GM12878 (cell line): ENCODE measurements at regions not wholly inside any gene's neighbourhood (a gene's known extent, or its start where the extent isn't known, plus 50 kb on each side); places are given as distances from the start of the nearest gene placed in this dataset.

ENCODE experiments used
- ATAC-seq: fragments of 200-7000 bp; cut with Tn5 transposase; 3 replicates; pipeline ENCODE4 v1.9.1; 2020; ENCODE audit warnings: mild to moderate bottlenecking, moderate library complexity
- BruUV-seq: library from RNA; stranded (reverse); fragments of 400-500 nt; replicated peaks from 2 replicates; lab custom pipeline; 2021; lab: Mats Ljungman, UMichigan
- CTCF ChIA-PET: fragments of 300-600 bp; sonication (Branson Sonifier 250); formaldehyde crosslinking; extraction: SDS; loops from one replicate; lab custom pipeline; 2021; ENCODE audit warnings: inconsistent platforms; lab: Yijun Ruan, JAX
- POLR2A ChIA-PET: fragments of 350-600 bp; formaldehyde crosslinking; extraction: SDS; loops from one replicate; lab custom pipeline; 2021; ENCODE audit warnings: inconsistent platforms; lab: Charles Lee
- RAD21 ChIA-PET: fragments of 300-600 bp; sonication (Branson Sonifier 250); formaldehyde crosslinking; loops from one replicate; lab custom pipeline; 2023; ENCODE audit warnings: antibody characterized with exemption; ENCODE audit not compliant: unreplicated experiment; lab: Charles Lee
- SMC1A ChIA-PET: fragments of 300-600 bp; sonication (Branson Sonifier 250); formaldehyde crosslinking; loops from one replicate; lab custom pipeline; 2023; ENCODE audit not compliant: unreplicated experiment, uncharacterized antibody; lab: Charles Lee
- DNase-seq: peaks from one replicate; pipeline ENCODE4 v3.0.0-alpha.2; 2011; ENCODE audit warnings: low read depth, low spot score
- FAIRE-seq: peaks from 3 replicates; lab custom pipeline; 2011; peaks lifted over from hg19 to GRCh38; lab: Jason Lieb, UNC
- H2AFZ ChIP-seq: 2 replicates; pipeline ENCODE4 v1.6.0; 2011; ENCODE audit warnings: low read depth, low read length, control low read depth; ENCODE audit not compliant: control insufficient read depth
- H3K27ac ChIP-seq: 2 replicates; pipeline ENCODE4 v1.5.1; 2011; ENCODE audit warnings: control low read depth; ENCODE audit not compliant: control insufficient read depth, insufficient read depth
- H3K27me3 ChIP-seq, 2 experiments: replicated peaks in 1 of 2; 2 replicates each; pipeline versions ENCODE4 v1.6.0 to v1.6.1; 2011; ENCODE audit warnings: low read length in 1 of 2; ENCODE audit not compliant: control insufficient read depth in 2 of 2, insufficient read depth in 2 of 2
- H3K36me3 ChIP-seq, 2 experiments: 2 replicates each; pipeline ENCODE4 v1.5.1; 2011; ENCODE audit warnings: low read length in 1 of 2; ENCODE audit not compliant: control insufficient read depth in 2 of 2, insufficient read depth in 2 of 2
- H3K4me1 ChIP-seq: 2 replicates; pipeline ENCODE4 v1.6.1; 2011; ENCODE audit warnings: mild to moderate bottlenecking, low read length, moderate library complexity, mixed read lengths; ENCODE audit not compliant: control insufficient read depth, insufficient read depth
- H3K4me2 ChIP-seq: 2 replicates; pipeline ENCODE4 v1.6.0; 2011; ENCODE audit warnings: control low read depth; ENCODE audit not compliant: control insufficient read depth, insufficient read depth
- H3K4me3 ChIP-seq: fragments of 200-600 bp; sonication (generic); 2 replicates; pipeline ENCODE4 v1.5.1; 2016
- H3K79me2 ChIP-seq: 2 replicates; pipeline ENCODE4 v1.6.0; 2011; ENCODE audit warnings: low read length; ENCODE audit not compliant: control insufficient read depth, insufficient read depth
- H3K9ac ChIP-seq: 2 replicates; pipeline ENCODE4 v1.8.0; 2011; ENCODE audit warnings: low read length, control low read depth, mixed read lengths; ENCODE audit not compliant: control insufficient read depth, insufficient read depth
- H3K9me3 ChIP-seq: replicated peaks from 3 replicates; pipeline ENCODE4 v1.5.1; 2011; ENCODE audit warnings: mild to moderate bottlenecking, low read length; ENCODE audit not compliant: control insufficient read depth, insufficient read depth
- H4K20me1 ChIP-seq: 2 replicates; pipeline ENCODE4 v1.6.0; 2011; ENCODE audit not compliant: control insufficient read depth, insufficient read depth
- BCL11A ChIP-seq: IDR thresholded peaks from 2 replicates; pipeline ENCODE4 v1.6.1; 2011; ENCODE audit warnings: low read depth, low read length
- CHD2 ChIP-seq: IDR thresholded peaks from 2 replicates; pipeline ENCODE4 v1.6.1; 2011; ENCODE audit warnings: low read depth, low read length, improper control_type of control experiment, borderline replicate concordance
- DPF2 ChIP-seq: fragments of 450-650 bp; IDR thresholded peaks from 2 replicates; pipeline ENCODE4 v1.6.1; 2017; ENCODE audit warnings: mild to moderate bottlenecking
- EP300 ChIP-seq, 2 experiments: fragments of 150-350 bp in 1 of 2; IDR thresholded peaks; 2 replicates each; pipeline ENCODE4 v1.6.1; 2011 to 2012; ENCODE audit warnings: low read depth in 2 of 2, low read length in 2 of 2, borderline replicate concordance in 1 of 2, improper control_type of control experiment in 1 of 2, inconsistent platforms in 1 of 2; ENCODE audit not compliant: control insufficient read depth in 1 of 2
- HCFC1 ChIP-seq: fragments of 150-350 bp; IDR thresholded peaks from 2 replicates; pipeline ENCODE4 v1.6.1; 2014; ENCODE audit warnings: low read length
- IKZF1 ChIP-seq: fragments of 450-650 bp; conservative IDR thresholded peaks from 2 replicates; pipeline ENCODE4 v1.6.1; 2017; ENCODE audit warnings: antibody characterized with exemption, mild to moderate bottlenecking
- NFYB ChIP-seq: IDR thresholded peaks from 2 replicates; pipeline ENCODE4 v1.6.1; 2011; ENCODE audit warnings: low read depth, mild to moderate bottlenecking, low read length, improper control_type of control experiment, moderate library complexity; ENCODE audit not compliant: insufficient read depth
- SIN3A ChIP-seq: IDR thresholded peaks from 2 replicates; pipeline ENCODE4 v1.6.1; 2012; ENCODE audit warnings: low read depth, low read length, improper control_type of control experiment
- SREBF1 ChIP-seq: IDR thresholded peaks from 2 replicates; pipeline ENCODE4 v1.6.1; 2012; ENCODE audit warnings: mild to moderate bottlenecking, low read length
- TBL1XR1 ChIP-seq: IDR thresholded peaks from 2 replicates; pipeline ENCODE4 v1.6.1; 2012; ENCODE audit warnings: low read depth, low read length, improper control_type of control experiment
- WRNIP1 ChIP-seq: IDR thresholded peaks from 2 replicates; pipeline ENCODE4 v1.6.1; 2011; ENCODE audit warnings: low read depth, low read length, improper control_type of control experiment, borderline replicate concordance
- YY1 ChIP-seq: IDR thresholded peaks from 2 replicates; pipeline ENCODE4 v1.6.1; 2011; ENCODE audit warnings: low read depth, mild to moderate bottlenecking, low read length
- ZNF24 ChIP-seq: fragments of 450-650 bp; IDR thresholded peaks from 2 replicates; pipeline ENCODE4 v1.6.1; 2017; ENCODE audit warnings: antibody characterized with exemption, mild to moderate bottlenecking
- ZNF384 ChIP-seq: IDR thresholded peaks from 2 replicates; pipeline ENCODE4 v1.6.1; 2012; ENCODE audit warnings: low read depth, mild to moderate bottlenecking, low read length, improper control_type of control experiment, borderline replicate concordance
- ZSCAN29 ChIP-seq: fragments of 450-650 bp; IDR thresholded peaks from 2 replicates; pipeline ENCODE4 v1.6.1; 2017; ENCODE audit warnings: mild to moderate bottlenecking, moderate library complexity
- WGBS: methylation state at CpG from one replicate; pipeline ENCODE4 v1.1.6; 2016; ENCODE audit warnings: low lambda C conversion rate; ENCODE audit not compliant: insufficient replicate concordance, insufficient coverage; ENCODE audit errors: missing lambda C conversion rate; 5-methylcytosine and 5-hydroxymethylcytosine counted together
- in situ Hi-C: fragments of 300-500 bp; cut with MboI; formaldehyde crosslinking; loops from 9 replicates; pipeline ENCODE4 v1.14.3; 2018; ENCODE audit warnings: mixed read lengths
- intact Hi-C: fragments of 100-400 bp; cut with micrococcal nuclease; formaldehyde crosslinking; loops from one replicate; pipeline ENCODE4 v1.14.2; 2022; ENCODE audit not compliant: unreplicated experiment
- TF ChIP-seq, protein P1 (sequence below): fragments of 450-650 bp; IDR thresholded peaks from 2 replicates; pipeline ENCODE4 v1.6.1; 2017; ENCODE audit warnings: mild to moderate bottlenecking, low read depth, inconsistent platforms; ENCODE audit not compliant: poor library complexity, severe bottlenecking
- TF ChIP-seq, protein P2 (sequence below): fragments of 450-650 bp; IDR thresholded peaks from 2 replicates; pipeline ENCODE4 v1.6.1; 2018; ENCODE audit warnings: mild to moderate bottlenecking, low read depth, moderate library complexity; ENCODE audit not compliant: partially characterized antibody
- TF ChIP-seq, protein P3 (sequence below), 3 experiments: IDR thresholded peaks in 2 of 3; conservative IDR thresholded peaks in 1 of 3; 2 replicates each; pipeline ENCODE4 v1.5.1; 2011; ENCODE audit warnings: low read depth in 3 of 3, low read length in 3 of 3, mild to moderate bottlenecking in 3 of 3, control low read depth in 2 of 3, moderate library complexity in 2 of 3, inconsistent platforms in 1 of 3, mixed read lengths in 1 of 3; ENCODE audit not compliant: control insufficient read depth in 2 of 3, insufficient read depth in 1 of 3; ENCODE audit errors: extremely low read depth in 1 of 3

DNA sequence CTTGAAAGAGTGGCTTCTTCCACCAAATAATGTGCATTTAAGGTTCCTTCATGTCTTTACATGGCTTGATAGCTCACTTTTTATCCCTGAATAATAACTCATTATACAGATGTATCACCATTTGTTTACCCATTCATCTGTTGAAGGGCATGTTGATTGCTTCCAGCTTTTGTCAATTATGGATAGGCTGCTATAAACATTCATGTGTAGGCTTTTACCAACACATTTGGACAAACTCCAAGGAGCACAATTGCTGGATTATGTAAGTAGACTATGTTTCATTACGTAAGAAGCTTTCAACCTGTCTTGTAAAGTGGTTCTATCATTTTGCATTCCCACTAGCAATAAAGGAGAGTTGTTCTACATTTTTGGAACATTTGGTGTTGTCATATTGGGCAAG is 2637.0 kb downstream of the PCDH7 start (continued):
- TF ChIP-seq, protein P1, sequence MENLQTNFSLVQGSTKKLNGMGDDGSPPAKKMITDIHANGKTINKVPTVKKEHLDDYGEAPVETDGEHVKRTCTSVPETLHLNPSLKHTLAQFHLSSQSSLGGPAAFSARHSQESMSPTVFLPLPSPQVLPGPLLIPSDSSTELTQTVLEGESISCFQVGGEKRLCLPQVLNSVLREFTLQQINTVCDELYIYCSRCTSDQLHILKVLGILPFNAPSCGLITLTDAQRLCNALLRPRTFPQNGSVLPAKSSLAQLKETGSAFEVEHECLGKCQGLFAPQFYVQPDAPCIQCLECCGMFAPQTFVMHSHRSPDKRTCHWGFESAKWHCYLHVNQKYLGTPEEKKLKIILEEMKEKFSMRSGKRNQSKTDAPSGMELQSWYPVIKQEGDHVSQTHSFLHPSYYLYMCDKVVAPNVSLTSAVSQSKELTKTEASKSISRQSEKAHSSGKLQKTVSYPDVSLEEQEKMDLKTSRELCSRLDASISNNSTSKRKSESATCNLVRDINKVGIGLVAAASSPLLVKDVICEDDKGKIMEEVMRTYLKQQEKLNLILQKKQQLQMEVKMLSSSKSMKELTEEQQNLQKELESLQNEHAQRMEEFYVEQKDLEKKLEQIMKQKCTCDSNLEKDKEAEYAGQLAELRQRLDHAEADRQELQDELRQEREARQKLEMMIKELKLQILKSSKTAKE = no peak

DNA sequence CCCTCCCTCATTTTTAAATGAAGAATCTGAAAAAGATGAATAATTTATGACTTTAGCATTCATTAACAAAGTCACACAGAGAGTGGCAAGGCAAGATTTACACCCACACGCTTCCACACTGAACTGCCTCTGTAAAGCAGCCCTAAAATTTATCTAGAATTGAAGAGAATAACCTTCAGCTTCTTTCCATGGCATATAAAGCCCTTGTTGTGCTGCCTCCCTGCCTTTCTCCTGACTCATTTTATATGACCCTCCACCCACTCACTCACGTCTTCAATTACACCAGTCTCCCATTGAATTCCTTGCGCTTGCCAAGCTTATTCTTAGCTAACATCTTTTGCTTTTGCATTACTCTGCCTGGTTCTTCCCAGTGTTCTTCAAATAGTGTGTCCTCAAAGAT is 2649.3 kb downstream of the PCDH7 start:
- Histone ChIP-seq H3K36me3 (no peaks in the 10 kb centered on the region), H3K9ac (no peak overlapping the region), H3K79me2 (no peaks in the 10 kb centered on the region), H3K27ac (no peak overlapping the region), H3K4me3 (no peak overlapping the region), H4K20me1 (no peaks in the 10 kb centered on the region), H3K27me3 (no peaks in the 10 kb centered on the region), H3K4me1 (no peaks in the 10 kb centered on the region), H3K9me3 (no peaks in the 10 kb centered on the region), H2AFZ (no peak overlapping the region), H3K4me2 (no peak overlapping the region)
- POLR2A ChIA-PET = no interaction called here
- intact Hi-C loops = no loop called here
- WGBS = 23% methylated on average over 3 of the region's 3 CpGs
- TF ChIP-seq BCL11A (no peak), EP300 (IDR thresholded peaks at IDR 0.05; ENCODE audit: borderline replicate concordance in 1 of 2, control insufficient read depth in 1 of 2, low read depth in 2 of 2, low read length in 2 of 2) (no peak), HCFC1 (no peak), SIN3A (no peak), ZNF24 (no peak), DPF2 (no peak), IKZF1 (no peak), CHD2 (no peak), YY1 (no peak), WRNIP1 (no peak), ZNF384 (no peak), NFYB (no peak), ZSCAN29 (no peak), TBL1XR1 (no peak), SREBF1 (no peak)
- TF ChIP-seq, protein P2, sequence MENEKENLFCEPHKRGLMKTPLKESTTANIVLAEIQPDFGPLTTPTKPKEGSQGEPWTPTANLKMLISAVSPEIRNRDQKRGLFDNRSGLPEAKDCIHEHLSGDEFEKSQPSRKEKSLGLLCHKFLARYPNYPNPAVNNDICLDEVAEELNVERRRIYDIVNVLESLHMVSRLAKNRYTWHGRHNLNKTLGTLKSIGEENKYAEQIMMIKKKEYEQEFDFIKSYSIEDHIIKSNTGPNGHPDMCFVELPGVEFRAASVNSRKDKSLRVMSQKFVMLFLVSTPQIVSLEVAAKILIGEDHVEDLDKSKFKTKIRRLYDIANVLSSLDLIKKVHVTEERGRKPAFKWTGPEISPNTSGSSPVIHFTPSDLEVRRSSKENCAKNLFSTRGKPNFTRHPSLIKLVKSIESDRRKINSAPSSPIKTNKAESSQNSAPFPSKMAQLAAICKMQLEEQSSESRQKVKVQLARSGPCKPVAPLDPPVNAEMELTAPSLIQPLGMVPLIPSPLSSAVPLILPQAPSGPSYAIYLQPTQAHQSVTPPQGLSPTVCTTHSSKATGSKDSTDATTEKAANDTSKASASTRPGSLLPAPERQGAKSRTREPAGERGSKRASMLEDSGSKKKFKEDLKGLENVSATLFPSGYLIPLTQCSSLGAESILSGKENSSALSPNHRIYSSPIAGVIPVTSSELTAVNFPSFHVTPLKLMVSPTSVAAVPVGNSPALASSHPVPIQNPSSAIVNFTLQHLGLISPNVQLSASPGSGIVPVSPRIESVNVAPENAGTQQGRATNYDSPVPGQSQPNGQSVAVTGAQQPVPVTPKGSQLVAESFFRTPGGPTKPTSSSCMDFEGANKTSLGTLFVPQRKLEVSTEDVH = no peak
- TF ChIP-seq, protein P3, sequence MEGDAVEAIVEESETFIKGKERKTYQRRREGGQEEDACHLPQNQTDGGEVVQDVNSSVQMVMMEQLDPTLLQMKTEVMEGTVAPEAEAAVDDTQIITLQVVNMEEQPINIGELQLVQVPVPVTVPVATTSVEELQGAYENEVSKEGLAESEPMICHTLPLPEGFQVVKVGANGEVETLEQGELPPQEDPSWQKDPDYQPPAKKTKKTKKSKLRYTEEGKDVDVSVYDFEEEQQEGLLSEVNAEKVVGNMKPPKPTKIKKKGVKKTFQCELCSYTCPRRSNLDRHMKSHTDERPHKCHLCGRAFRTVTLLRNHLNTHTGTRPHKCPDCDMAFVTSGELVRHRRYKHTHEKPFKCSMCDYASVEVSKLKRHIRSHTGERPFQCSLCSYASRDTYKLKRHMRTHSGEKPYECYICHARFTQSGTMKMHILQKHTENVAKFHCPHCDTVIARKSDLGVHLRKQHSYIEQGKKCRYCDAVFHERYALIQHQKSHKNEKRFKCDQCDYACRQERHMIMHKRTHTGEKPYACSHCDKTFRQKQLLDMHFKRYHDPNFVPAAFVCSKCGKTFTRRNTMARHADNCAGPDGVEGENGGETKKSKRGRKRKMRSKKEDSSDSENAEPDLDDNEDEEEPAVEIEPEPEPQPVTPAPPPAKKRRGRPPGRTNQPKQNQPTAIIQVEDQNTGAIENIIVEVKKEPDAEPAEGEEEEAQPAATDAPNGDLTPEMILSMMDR (IDR thresholded peaks at IDR 0.05 in 2 of 3, conservative IDR thresholded peaks at IDR 0.05 in 1 of 3; ENCODE audit: control insufficient read depth in 2 of 3, extremely low read depth in 1 of 3, insufficient read depth in 1 of 3, low read depth in 3 of 3, low read length in 3 of 3) = no peak
- no peak for ATAC-seq
- DNase-seq = no peak
- SMC1A ChIA-PET = no interaction called here
- RAD21 ChIA-PET = no interaction called here
- in situ Hi-C loops = no loop called here
- no TSS peak for BruUV-seq
- CTCF ChIA-PET = interaction anchor here (1.0 kb wide), 1 partner anchor 15 kb away, joined by 3 read pairs; no protein-coding TSS in a partner anchor
- no peak for FAIRE-seq
